ENCODE measurements at regions not wholly inside any gene's neighbourhood (a gene's known extent, or its start where the extent isn't known, plus 50 kb on each side); places are given as distances from the start of the nearest gene placed in this dataset.

- Histone ChIP-seq H3K27ac (no peak overlapping the region), H3K9me3 (no peaks in the 10 kb centered on the region), H3K36me3 (no peaks in the 10 kb centered on the region), H3K4me1 (no peaks in the 10 kb centered on the region), H3K27me3 (no peaks in the 10 kb centered on the region), H3K4me3 (no peak overlapping the region)
- TF ChIP-seq CTCF (IDR thresholded peaks at IDR 0.05) (no peak), POLR2A (IDR thresholded peaks at IDR 0.05) (no peak), POLR2AphosphoS5 (IDR thresholded peaks at IDR 0.05) (no peak)
- intact Hi-C loops (cut with DNase I; ENCODE audit: low total_unique reads) = no loop called here
- DNase-seq (ENCODE audit: low spot score in 2 of 2) = no peak
Measured at GRCh38 chr4:11565213-11565612, 136.5 kb upstream of the HS3ST1 start.

- Histone ChIP-seq H3K9me3 (no peaks in the 10 kb centered on the region), H3K27ac (no peak overlapping the region), H3K4me1 (no peaks in the 10 kb centered on the region), H3K36me3 (no peaks in the 10 kb centered on the region), H3K27me3 (no peaks in the 10 kb centered on the region), H3K4me3 (no peak overlapping the region)
- TF ChIP-seq CTCF (IDR thresholded peaks at IDR 0.05) (no peak), POLR2AphosphoS5 (IDR thresholded peaks at IDR 0.05) (no peak), POLR2A (IDR thresholded peaks at IDR 0.05) (no peak)
- no peak for DNase-seq (ENCODE audit: low spot score in 2 of 2)
- intact Hi-C loops (cut with DNase I; ENCODE audit: low total_unique reads) = no loop called here
Measured at GRCh38 chr4:11564021-11564420, 135.3 kb upstream of the HS3ST1 start.

GRCh38 chr4:11549525-11549924, 120.8 kb upstream of the HS3ST1 start:
- Histone ChIP-seq H3K36me3 (no peaks in the 10 kb centered on the region), H3K9me3 (no peaks in the 10 kb centered on the region), H3K27ac (no peak overlapping the region), H3K4me1 (no peaks in the 10 kb centered on the region), H3K27me3 (no peaks in the 10 kb centered on the region), H3K4me3 (no peak overlapping the region)
- TF ChIP-seq CTCF (IDR thresholded peaks at IDR 0.05) (no peak), POLR2AphosphoS5 (IDR thresholded peaks at IDR 0.05) (no peak), POLR2A (IDR thresholded peaks at IDR 0.05) (no peak)
- intact Hi-C loops (cut with DNase I; ENCODE audit: low total_unique reads) = no loop called here
- no peak for DNase-seq (ENCODE audit: low spot score in 2 of 2)

GRCh38 chr4:11548597-11549082, 119.9 kb upstream of the HS3ST1 start:
- Histone ChIP-seq H3K4me1 (no peaks in the 10 kb centered on the region), H3K9me3 (no peaks in the 10 kb centered on the region), H3K4me3 (no peak overlapping the region), H3K36me3 (no peaks in the 10 kb centered on the region), H3K27me3 (no peaks in the 10 kb centered on the region), H3K27ac (no peak overlapping the region)
- no peak for DNase-seq (ENCODE audit: low spot score in 2 of 2)
- intact Hi-C loops (cut with DNase I; ENCODE audit: low total_unique reads) = no loop called here
- TF ChIP-seq CTCF (IDR thresholded peaks at IDR 0.05) = no peak
- no peak for TF ChIP-seq POLR2A (IDR thresholded peaks at IDR 0.05)
- TF ChIP-seq POLR2AphosphoS5 (IDR thresholded peaks at IDR 0.05) = no peak

- Histone ChIP-seq H3K36me3 (no peaks in the 10 kb centered on the region), H3K9me3 (no peaks in the 10 kb centered on the region), H3K27me3 (no peaks in the 10 kb centered on the region), H3K27ac (no peak overlapping the region), H3K4me1 (no peaks in the 10 kb centered on the region), H3K4me3 (no peak overlapping the region)
- no peak for DNase-seq (ENCODE audit: low spot score in 2 of 2)
- TF ChIP-seq POLR2A (IDR thresholded peaks at IDR 0.05) (no peak), CTCF (IDR thresholded peaks at IDR 0.05) (no peak), POLR2AphosphoS5 (IDR thresholded peaks at IDR 0.05) (no peak)
- intact Hi-C loops (cut with DNase I; ENCODE audit: low total_unique reads) = no loop called here
Measured at GRCh38 chr4:11546391-11547175, 117.9 kb upstream of the HS3ST1 start.
